Activated T-cell treated with anti-CD3 and anti-CD28 coated beads, Interleukin-2, amount 50 U/mL, for 1 hour (primary cell): ENCODE measurements at regions not wholly inside any gene's neighbourhood (a gene's known extent, or its start where the extent isn't known, plus 50 kb on each side); places are given as distances from the start of the nearest gene placed in this dataset.
A peak's percentile ranks its signal among the peaks of the same experiment; 100 is the strongest.
"Not testable (repeated sequence)": the region's sequence is repeated elsewhere in the genome, so short reads cannot be mapped to it uniquely, and the experiment has no call there.

Experiments
- DNase-seq: peaks from one replicate; pipeline ENCODE4 v3.0.0-alpha.2; 2020

- DNase-seq: peak; percentile 17
These were observed 73.7 kb upstream of the PRR5 start for GRCh38 chr22:44628273-44628672.

- DNase-seq: no peak
These were observed 74.4 kb upstream of the PRR5 start for GRCh38 chr22:44627521-44628139.

GRCh38 chr22:44625981-44626687, 75.9 kb upstream of the PRR5 start:
- DNase-seq: peak; percentile 85

- no peak for DNase-seq
These were observed 76.6 kb upstream of the PRR5 start for GRCh38 chr22:44625421-44625760.

- DNase-seq: no peak
These were observed 77.1 kb upstream of the PRR5 start for GRCh38 chr22:44624689-44625420.

- DNase-seq: peak; percentile 33
These were observed 78.1 kb upstream of the PRR5 start for GRCh38 chr22:44623771-44624510.

- DNase-seq: no peak
These were observed 79.3 kb upstream of the PRR5 start for GRCh38 chr22:44622679-44623078.

- DNase-seq: peak; percentile 43
These were observed 79.9 kb upstream of the PRR5 start for GRCh38 chr22:44622147-44622427.

- DNase-seq: no peak
These were observed 80.4 kb upstream of the PRR5 start for GRCh38 chr22:44621401-44622146.

GRCh38 chr22:44620841-44621257, 81.2 kb upstream of the PRR5 start:
- no peak for DNase-seq

- DNase-seq: peak; percentile 81
These were observed 81.7 kb upstream of the PRR5 start for GRCh38 chr22:44620129-44620840.

GRCh38 chr22:44619560-44620128, 82.4 kb upstream of the PRR5 start:
- DNase-seq: not testable (repeated sequence)

- DNase-seq: not testable (repeated sequence)
These were observed 83.1 kb upstream of the PRR5 start for GRCh38 chr22:44618910-44619309.

- DNase-seq: no peak
These were observed 83.6 kb upstream of the PRR5 start for GRCh38 chr22:44618400-44618799.

GRCh38 chr22:44617828-44618227, 84.2 kb upstream of the PRR5 start:
- DNase-seq: no peak

- no peak for DNase-seq
These were observed 84.9 kb upstream of the PRR5 start for GRCh38 chr22:44616882-44617655.

- DNase-seq: no peak
These were observed 85.5 kb upstream of the PRR5 start for GRCh38 chr22:44616461-44616860.

- no peak for DNase-seq
These were observed 86.3 kb upstream of the PRR5 start for GRCh38 chr22:44615602-44616180.

GRCh38 chr22:44615146-44615545, 86.9 kb upstream of the PRR5 start:
- no peak for DNase-seq

GRCh38 chr22:44613196-44613595, 88.8 kb upstream of the PRR5 start:
- no peak for DNase-seq
